ENCODE measurements at regions not wholly inside any gene's neighbourhood (a gene's known extent, or its start where the extent isn't known, plus 50 kb on each side); places are given as distances from the start of the nearest gene placed in this dataset.

- Histone ChIP-seq H3K4me3 (ENCODE audit: low read depth in 2 of 2, low read length in 2 of 2) (no peak overlapping the region), H3K9me3 (ENCODE audit: control insufficient read depth, insufficient read depth, low read depth, low read length) (no peaks in the 10 kb centered on the region), H3K27me3 (ENCODE audit: control insufficient read depth, insufficient read depth, low read length) (no peaks in the 10 kb centered on the region), H3K27ac (ENCODE audit: low read length) (no peak overlapping the region), H3K4me1 (ENCODE audit: control insufficient read depth, insufficient read depth, low read length) (no peaks in the 10 kb centered on the region), H3K36me3 (ENCODE audit: control insufficient read depth, insufficient read depth, low read length) (no peaks in the 10 kb centered on the region)
- ChIA-PET POLR2A (no interaction called here), CTCF (no interaction called here)
- DNase-seq (ENCODE audit: low read depth, low spot score) (no peak), ATAC-seq (no peak)
- in situ Hi-C loops (cut with HindIII; ENCODE audit: low pct_unique_long_range_greater_than_20kb, low sequenced_read_pairs): no loop called here
- intact Hi-C loops (cut with micrococcal nuclease; ENCODE audit: unreplicated experiment): no loop called here
- TF ChIP-seq POLR2AphosphoS5 (IDR thresholded peaks at IDR 0.05; ENCODE audit: low read depth, low read length): no peak
- TF ChIP-seq SIN3A (IDR thresholded peaks at IDR 0.05; ENCODE audit: borderline replicate concordance, insufficient read depth, low read depth, low read length): no peak
- TF ChIP-seq, protein P1, sequence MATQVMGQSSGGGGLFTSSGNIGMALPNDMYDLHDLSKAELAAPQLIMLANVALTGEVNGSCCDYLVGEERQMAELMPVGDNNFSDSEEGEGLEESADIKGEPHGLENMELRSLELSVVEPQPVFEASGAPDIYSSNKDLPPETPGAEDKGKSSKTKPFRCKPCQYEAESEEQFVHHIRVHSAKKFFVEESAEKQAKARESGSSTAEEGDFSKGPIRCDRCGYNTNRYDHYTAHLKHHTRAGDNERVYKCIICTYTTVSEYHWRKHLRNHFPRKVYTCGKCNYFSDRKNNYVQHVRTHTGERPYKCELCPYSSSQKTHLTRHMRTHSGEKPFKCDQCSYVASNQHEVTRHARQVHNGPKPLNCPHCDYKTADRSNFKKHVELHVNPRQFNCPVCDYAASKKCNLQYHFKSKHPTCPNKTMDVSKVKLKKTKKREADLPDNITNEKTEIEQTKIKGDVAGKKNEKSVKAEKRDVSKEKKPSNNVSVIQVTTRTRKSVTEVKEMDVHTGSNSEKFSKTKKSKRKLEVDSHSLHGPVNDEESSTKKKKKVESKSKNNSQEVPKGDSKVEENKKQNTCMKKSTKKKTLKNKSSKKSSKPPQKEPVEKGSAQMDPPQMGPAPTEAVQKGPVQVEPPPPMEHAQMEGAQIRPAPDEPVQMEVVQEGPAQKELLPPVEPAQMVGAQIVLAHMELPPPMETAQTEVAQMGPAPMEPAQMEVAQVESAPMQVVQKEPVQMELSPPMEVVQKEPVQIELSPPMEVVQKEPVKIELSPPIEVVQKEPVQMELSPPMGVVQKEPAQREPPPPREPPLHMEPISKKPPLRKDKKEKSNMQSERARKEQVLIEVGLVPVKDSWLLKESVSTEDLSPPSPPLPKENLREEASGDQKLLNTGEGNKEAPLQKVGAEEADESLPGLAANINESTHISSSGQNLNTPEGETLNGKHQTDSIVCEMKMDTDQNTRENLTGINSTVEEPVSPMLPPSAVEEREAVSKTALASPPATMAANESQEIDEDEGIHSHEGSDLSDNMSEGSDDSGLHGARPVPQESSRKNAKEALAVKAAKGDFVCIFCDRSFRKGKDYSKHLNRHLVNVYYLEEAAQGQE (IDR thresholded peaks at IDR 0.05; ENCODE audit: insufficient read depth in 1 of 2, low read depth in 2 of 2, low read length in 1 of 2): no peak
- TF ChIP-seq, protein P2, sequence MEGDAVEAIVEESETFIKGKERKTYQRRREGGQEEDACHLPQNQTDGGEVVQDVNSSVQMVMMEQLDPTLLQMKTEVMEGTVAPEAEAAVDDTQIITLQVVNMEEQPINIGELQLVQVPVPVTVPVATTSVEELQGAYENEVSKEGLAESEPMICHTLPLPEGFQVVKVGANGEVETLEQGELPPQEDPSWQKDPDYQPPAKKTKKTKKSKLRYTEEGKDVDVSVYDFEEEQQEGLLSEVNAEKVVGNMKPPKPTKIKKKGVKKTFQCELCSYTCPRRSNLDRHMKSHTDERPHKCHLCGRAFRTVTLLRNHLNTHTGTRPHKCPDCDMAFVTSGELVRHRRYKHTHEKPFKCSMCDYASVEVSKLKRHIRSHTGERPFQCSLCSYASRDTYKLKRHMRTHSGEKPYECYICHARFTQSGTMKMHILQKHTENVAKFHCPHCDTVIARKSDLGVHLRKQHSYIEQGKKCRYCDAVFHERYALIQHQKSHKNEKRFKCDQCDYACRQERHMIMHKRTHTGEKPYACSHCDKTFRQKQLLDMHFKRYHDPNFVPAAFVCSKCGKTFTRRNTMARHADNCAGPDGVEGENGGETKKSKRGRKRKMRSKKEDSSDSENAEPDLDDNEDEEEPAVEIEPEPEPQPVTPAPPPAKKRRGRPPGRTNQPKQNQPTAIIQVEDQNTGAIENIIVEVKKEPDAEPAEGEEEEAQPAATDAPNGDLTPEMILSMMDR (IDR thresholded peaks at IDR 0.05): no peak
- TF ChIP-seq TCF7L2 (IDR thresholded peaks at IDR 0.05; ENCODE audit: low read depth, low read length): no peak
- no TSS peak for BruUV-seq (replicated peaks)
These were observed 103.7 kb upstream of the TGFBR2 start for GRCh38 chr3:30502742-30503073.

DNA sequence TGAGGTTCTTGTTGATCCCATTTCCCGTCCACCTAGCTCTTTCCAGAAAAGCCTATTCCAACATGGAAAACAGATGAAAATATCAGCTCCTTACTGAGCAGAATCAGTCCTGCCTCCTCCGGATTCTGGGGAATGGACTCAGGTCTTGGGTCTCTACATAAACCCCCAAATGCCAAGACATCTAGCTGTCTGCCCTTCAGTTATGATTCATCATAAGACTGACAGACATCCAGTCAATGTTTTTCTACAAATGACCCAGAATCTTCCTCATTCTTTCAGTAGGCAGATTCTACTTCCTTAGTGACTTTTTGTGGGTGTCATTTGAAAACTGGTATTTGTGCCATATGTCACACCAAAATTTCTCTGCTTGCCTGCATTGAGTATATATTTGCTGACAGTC lies 103.0 kb upstream of the TGFBR2 start:
- H3K36me3 ChIP-seq (ENCODE audit: control insufficient read depth, insufficient read depth, low read length): no peaks in the 10 kb centered on the region
- no peaks in the 10 kb centered on the region for H3K27me3 ChIP-seq (ENCODE audit: control insufficient read depth, insufficient read depth, low read length)
- H3K27ac ChIP-seq (ENCODE audit: low read length): no peak overlapping the region
- ChIA-PET CTCF (no interaction called here), POLR2A (no interaction called here)
- H3K4me3 ChIP-seq (ENCODE audit: low read depth in 2 of 2, low read length in 2 of 2): no peak overlapping the region
- ATAC-seq: no peak
- in situ Hi-C loops (cut with HindIII; ENCODE audit: low pct_unique_long_range_greater_than_20kb, low sequenced_read_pairs) (no loop called here), intact Hi-C loops (cut with micrococcal nuclease; ENCODE audit: unreplicated experiment) (no loop called here)
- no peaks in the 10 kb centered on the region for H3K4me1 ChIP-seq (ENCODE audit: control insufficient read depth, insufficient read depth, low read length)
- DNase-seq (ENCODE audit: low read depth, low spot score): no peak
- TF ChIP-seq, protein P2 (IDR thresholded peaks at IDR 0.05): no peak
- no peaks in the 10 kb centered on the region for H3K9me3 ChIP-seq (ENCODE audit: control insufficient read depth, insufficient read depth, low read depth, low read length)
- no TSS peak for BruUV-seq (replicated peaks)

- in situ Hi-C loops (cut with HindIII; ENCODE audit: low pct_unique_long_range_greater_than_20kb, low sequenced_read_pairs) (no loop called here), intact Hi-C loops (cut with micrococcal nuclease; ENCODE audit: unreplicated experiment) (no loop called here)
- BruUV-seq (replicated peaks): no TSS peak
- ChIA-PET POLR2A (no interaction called here), CTCF (no interaction called here)
- Histone ChIP-seq H3K36me3 (ENCODE audit: control insufficient read depth, insufficient read depth, low read length) (no peaks in the 10 kb centered on the region), H3K27ac (ENCODE audit: low read length) (no peak overlapping the region), H3K9me3 (ENCODE audit: control insufficient read depth, insufficient read depth, low read depth, low read length) (no peaks in the 10 kb centered on the region), H3K4me1 (ENCODE audit: control insufficient read depth, insufficient read depth, low read length) (no peaks in the 10 kb centered on the region), H3K4me3 (ENCODE audit: low read depth in 2 of 2, low read length in 2 of 2) (no peak overlapping the region), H3K27me3 (ENCODE audit: control insufficient read depth, insufficient read depth, low read length) (no peaks in the 10 kb centered on the region)
- ATAC-seq (no peak), DNase-seq (ENCODE audit: low read depth, low spot score) (no peak)
- TF ChIP-seq, protein P2 (IDR thresholded peaks at IDR 0.05): no peak
- TF ChIP-seq, protein P1 (IDR thresholded peaks at IDR 0.05; ENCODE audit: insufficient read depth in 1 of 2, low read depth in 2 of 2, low read length in 1 of 2): no peak
- TF ChIP-seq TCF7L2 (IDR thresholded peaks at IDR 0.05; ENCODE audit: low read depth, low read length) (no peak), POLR2AphosphoS5 (IDR thresholded peaks at IDR 0.05; ENCODE audit: low read depth, low read length) (no peak), SIN3A (IDR thresholded peaks at IDR 0.05; ENCODE audit: borderline replicate concordance, insufficient read depth, low read depth, low read length) (no peak)
These were observed 101.5 kb upstream of the TGFBR2 start for GRCh38 chr3:30504939-30505338.

All from Panc1 (cell line).